Ammon's horn (tissue), 1 donor: ENCODE measurements at regions not wholly inside any gene's neighbourhood (a gene's known extent, or its start where the extent isn't known, plus 50 kb on each side); places are given as distances from the start of the nearest gene placed in this dataset.

Experiments used
- DNase-seq: peaks from one replicate; pipeline ENCODE4 v3.0.0-alpha.2; 2016; ENCODE audit warnings: low spot score

DNA sequence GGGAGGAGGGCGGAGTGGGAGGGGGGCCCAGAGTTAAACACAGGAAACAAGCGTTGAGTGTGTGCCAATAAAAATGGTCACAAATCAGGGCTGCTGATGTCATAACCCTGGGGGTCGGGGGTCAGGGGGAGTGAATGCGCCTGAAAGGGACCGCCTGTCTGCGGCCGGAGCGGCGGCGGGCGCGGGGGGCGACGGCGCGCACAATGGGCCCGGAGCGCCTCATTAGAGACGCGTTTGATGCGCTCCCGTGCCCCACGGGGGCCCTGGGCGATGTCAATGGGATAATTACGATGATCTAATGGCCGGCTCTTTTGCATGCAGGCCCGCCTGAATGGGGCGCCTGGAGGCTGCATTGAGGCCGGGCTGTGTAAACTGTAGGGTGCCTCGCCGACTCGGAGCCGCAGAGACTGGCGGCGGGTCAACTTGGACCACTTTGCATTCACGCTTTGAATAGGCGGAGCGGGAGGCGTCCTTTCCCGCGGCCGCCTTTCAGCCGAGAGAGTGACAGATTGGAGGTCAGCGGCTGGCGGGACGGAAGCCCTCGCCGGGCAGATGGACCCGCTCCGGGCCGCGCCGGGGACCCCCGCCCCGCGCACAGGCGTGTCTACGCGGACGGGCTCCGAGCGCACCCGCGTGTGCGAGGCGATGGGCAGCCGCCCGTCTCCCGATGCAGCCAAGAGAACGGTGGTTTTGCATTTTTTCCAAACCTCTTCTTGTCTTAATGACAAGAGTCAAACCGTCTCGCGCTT, 296.1 kb downstream of the TFAP2C start:
- peak; percentile 47 for DNase-seq

DNA sequence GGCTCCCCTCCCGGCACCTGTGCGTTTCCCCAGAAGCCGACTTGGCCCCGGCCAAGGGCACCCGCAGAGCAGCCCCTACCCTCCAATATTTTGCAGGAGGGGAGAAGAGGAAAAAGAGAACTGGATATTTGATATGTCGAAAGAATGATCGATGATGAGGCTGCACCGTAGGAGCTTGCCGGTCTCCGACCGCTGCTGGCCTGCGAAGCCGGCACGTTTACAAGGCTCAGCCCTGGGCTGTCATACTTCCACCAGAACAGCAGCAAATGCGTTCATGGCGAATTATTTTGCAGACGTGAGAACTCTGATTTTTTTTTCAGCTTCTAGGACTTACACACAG, 296.7 kb downstream of the TFAP2C start:
- no peak for DNase-seq

DNA sequence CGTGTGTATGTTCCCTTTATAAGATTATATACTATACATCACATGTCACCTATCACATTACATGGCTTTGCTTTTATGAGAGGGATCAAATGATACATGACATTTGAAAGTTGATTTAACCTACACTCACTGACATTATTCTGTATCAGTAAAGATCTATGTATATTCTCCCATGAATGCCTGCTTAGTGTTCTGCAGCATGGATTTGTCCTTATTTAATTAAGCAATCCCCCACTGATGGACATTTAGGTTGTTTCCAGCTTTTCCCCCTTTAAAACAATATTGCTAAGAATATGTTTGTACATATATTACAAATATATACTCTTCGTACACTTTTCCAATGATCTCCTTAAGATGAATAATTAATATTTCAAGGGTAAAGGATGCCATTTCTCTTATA, 297.4 kb downstream of the TFAP2C start:
- no peak for DNase-seq

DNA sequence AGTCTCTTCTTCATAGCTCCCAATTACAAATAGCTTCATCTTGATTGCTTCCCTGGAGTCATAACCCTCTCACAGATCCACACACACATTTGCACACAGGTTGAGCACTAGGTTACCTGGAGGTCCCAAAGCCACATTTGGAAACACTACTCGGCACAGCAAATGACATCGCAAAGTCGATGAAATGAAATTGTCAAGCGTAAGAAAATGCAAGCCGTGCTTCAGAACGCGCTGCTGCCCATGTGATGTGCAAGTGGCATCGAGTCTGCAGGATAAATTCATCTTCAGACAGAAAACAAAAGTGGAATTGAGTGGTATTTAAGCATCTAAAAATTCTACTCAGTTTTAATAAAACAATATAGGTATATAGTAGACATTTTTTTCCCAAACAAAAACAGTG, 298.0 kb downstream of the TFAP2C start:
- no peak for DNase-seq

DNA sequence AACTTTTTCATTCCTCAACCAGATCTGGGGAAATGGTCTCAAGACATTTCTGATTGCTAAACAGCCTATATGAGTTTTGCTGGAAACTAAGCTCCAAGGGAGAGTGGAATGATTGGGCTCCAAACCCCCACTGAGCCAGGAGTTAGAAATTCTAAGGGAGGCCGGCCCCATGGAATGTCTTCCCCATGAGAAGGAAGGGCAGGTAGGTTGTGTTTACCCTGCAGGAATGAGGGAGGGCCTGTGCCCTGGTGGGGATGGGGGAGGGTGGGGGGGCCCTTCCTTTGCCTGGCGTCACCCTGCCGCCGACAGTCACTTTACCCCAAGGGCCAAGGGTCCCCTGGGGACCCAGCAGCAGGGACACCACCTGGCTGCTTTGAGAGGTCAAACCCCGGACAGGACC, 298.9 kb downstream of the TFAP2C start:
- no peak for DNase-seq

DNA sequence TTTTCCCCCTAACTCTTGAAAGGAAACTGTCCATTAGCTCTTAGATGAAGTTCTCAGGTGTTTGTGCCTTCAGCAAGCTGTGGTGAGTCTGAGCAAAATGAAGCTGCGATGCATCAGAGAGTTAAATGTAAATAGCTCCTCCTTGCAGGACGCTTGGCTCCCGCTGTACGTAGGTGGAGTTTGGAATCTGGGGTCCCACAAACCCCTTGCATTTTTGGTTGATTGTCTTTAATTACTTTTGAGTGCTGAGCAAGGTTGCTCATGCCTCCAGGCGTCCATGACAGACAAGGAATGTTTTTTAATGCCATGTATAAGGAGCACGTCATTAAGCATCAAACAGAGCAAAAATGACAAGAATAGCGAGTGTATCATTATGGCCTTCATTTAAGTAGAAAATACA, 300.5 kb downstream of the TFAP2C start:
- no peak for DNase-seq

DNA sequence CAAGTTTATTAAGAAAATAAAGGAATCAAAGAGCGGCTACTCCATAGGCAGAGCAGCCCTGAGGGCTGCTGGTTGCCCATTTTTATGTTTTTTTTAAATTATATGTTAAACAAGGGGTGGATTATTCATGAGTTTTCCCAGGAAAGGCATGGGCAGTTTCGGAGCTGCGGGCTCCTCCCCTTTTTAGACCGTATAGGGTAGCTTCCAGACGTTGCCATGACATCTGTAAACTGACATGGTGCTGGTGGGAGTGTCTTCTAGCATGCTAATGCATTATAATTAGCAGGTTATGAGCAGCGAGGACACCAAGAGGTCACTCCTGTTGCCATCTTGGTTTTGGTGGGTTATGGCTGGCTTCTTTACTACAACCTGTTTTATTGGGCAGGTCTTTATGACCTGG, 301.8 kb downstream of the TFAP2C start:
- DNase-seq = no peak

DNA sequence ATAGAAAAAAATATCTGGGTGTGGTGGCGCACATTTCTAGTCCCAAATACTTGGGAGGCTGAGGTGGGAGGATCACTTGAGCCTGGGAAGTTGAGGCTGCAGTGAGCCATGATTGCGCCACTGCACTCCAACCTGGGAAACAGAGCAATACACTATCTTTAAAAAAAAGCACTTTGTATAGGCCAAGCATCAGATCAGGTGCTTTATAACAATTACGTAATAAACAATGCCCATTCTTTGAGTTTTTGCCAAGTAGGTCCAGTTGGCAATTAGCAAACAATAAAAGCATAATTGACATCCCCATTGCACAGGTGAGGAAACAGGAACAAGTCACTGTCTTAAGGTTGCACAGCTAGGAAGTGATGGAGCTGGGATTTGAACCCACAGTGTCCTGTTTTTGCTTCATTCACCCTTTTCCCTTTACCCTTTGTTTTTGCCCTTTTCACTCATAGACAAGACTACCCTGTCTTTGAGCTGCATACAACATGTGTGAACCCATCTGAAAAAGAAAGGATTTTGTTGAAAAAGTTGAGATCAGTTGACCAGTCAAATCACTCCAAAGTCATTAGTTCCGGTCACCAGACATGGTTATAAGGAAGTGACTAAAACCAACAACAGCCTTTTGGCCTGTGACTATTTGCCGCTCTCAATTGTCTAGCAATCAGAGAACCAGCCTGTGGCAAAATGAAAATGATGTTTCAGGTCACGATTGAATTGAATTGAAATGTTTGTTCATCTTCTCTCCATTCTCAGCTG, 303.6 kb downstream of the TFAP2C start:
- no peak for DNase-seq

DNA sequence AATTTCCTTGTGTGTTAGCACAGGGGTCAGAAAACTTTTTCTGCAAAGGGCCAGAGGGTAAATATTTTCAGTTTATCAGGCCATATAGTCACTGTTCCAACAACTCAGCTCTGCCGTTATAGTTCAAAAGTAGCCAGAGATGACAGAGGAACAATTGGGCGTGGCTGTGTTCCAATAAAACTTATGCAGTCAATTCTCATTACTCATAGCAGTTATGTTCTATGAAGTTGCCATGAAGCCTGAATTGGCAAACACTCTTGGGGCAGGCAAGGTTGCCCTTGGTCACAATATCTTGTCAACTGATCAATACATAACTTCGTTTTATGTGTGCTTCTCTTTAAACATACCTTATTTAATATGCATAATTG, 304.2 kb downstream of the TFAP2C start:
- no peak for DNase-seq

DNA sequence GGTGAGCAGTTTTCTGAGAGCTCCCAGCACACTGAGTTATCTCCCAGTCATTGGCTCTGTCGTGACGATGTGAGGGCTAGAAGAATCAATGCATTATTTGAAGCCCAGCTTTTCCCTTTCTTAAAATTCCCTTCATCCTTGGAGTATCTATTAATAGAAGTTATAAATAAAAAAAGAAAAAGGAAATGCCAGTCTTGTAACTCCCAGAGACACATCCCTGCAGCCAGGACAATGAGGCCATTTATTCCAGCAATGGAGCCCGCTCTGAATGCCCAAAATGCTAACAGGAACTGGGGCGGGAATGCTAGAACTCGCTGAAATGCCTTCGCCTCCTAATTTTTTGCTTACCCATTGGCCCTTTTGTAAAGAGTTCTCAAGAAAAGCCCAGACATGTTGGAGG, 305.8 kb downstream of the TFAP2C start:
- DNase-seq = peak; percentile 45

DNA sequence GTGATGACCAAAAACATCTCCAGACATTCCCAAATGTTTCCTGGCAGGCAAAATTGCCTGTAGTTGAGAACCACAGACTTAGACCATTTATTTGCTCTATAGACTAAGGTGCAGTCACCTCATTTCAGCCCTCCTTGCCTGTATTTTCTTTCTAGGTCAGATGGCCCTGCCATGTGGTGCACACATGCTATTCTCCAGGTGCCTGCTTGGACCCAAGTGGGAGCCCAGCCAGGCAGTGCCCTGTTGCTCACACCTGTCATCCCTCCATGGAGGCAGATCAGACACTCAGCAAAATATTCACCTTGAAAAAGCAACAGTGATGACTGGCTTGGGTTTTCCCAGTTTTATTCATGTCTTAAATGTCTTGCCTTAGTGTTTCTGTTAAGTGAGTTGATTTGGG, 311.4 kb downstream of the TFAP2C start:
- no peak for DNase-seq

DNA sequence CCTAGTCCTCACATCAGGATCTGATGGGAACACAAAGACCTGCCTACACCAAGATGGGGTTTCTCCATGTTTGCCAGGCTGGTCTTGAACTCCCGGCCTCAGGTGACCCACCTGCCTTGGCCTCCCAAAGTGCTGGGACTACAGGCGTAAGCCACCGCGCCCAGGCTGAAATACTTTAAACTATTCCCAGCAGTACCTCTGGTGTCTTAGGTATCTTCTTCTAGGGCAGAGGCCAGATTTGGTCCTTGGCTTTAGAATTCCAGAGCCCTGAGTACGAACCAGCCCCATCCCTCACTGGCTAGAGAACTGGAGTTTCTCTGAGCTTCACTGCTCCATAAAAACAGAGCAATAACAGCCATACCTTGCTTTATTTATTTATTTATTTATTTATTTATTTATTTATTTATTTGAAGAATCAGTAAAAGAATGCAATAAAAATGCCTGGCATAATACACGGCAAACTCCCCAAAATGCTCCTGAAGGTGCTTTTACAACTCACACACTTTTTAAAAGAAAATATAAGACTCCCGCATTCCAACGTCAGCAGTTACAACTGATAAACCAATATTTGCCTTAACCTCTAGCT, 312.1 kb downstream of the TFAP2C start:
- no peak for DNase-seq

DNA sequence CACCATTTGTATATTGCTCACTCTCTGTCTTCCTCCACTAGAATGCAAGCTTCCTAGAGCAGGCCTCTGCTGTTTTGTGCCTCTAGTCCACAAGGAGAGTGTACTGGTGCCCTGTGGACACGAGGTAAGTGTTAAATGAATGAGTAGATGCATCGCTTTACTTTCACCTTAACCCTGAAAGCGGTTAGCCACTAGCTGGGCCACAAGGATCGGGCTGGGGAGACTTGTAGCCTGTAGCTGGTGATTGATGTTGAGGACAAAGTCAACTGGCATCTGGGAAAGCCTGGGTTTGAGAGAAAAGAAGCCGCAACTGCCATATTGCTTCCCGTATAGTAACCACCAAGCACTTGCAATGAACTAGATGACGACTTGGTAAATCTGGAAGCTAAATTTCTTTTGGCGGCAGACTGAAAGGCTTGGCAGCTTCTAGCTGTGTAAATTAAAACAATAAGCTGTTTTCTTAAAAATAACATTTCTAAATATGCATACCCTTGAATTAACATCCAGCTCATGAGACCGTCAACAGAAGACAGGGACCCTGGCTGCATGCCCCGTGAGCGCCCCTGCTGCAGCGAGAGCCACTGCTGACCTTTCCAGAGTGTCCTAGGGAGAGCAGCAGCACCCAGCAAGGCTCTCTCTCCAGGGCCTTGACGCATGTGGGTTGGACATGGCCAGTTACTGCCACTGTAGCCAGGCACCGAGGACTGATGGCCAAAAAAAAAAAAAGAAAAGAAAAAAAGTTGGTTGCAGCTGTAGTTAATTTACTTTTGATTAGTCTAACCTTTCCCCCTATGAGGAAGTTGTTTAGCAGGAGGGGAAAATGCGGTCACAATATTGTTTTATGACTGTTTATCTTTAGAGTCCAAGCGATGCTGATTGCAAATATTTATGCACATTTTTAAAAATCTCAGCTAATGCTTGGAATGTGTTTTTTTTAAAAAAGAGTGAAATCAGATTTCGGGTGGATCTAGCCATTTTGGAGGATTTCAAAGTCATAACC, 315.1 kb downstream of the TFAP2C start:
- no peak for DNase-seq

DNA sequence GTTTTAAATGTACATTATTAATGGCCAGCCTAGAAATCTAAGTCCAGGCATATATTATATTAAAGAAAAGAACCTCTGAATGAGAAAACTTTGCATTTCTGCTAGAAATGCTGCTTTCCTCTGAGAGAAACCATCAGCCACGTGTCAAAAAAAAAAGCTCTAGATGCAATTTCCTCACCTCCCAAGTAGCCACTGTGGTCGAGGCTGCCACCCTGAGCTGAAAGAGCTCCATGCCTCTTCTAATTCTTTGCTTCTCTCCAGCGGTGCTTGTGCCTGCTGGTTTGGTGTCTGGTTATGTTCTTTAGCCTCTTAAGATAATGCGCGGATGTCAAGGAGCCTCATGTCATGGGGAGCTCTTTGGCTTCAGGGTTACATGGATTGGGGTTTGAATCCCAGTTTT, 316.0 kb downstream of the TFAP2C start:
- no peak for DNase-seq

DNA sequence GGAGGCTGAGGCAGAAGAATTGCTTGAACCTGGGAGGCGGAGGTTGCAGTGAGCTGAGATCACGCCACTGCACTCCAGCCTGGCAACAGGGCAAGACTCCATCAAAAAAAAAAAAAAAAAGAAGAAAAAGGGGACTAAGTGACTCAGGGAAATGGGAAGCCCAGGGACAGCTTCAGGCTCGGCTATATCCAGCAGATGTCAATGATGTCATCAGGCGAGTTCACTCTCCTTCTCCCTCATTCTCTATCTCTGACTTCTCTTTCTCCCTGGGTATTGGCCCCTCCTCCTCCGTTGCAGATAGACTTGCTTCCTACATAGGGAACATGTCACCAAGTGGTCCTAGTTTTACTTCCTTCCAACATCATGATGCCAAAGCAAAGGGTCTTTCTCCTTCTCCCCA, 316.8 kb downstream of the TFAP2C start:
- DNase-seq = no peak

DNA sequence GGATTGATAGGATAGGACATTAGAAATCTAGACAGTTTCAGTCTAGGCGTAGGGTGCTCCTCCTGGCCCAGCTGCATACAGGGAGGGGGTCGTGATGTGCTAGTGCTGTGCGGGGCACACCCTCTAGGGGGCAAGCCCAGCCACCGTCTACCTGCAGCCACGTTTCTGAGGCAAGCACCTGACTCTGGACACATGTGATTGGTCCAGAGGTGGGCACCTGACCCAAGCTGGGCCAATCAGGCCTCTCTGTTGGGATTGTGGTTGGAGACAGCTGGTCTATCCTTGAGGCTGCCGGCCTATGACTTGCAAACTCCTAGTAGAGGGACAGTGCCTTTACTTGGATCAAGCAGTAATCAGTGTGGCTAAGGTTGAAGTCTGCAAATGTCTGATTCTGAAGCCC, 317.1 kb downstream of the BMP7 start:
- DNase-seq = no peak

DNA sequence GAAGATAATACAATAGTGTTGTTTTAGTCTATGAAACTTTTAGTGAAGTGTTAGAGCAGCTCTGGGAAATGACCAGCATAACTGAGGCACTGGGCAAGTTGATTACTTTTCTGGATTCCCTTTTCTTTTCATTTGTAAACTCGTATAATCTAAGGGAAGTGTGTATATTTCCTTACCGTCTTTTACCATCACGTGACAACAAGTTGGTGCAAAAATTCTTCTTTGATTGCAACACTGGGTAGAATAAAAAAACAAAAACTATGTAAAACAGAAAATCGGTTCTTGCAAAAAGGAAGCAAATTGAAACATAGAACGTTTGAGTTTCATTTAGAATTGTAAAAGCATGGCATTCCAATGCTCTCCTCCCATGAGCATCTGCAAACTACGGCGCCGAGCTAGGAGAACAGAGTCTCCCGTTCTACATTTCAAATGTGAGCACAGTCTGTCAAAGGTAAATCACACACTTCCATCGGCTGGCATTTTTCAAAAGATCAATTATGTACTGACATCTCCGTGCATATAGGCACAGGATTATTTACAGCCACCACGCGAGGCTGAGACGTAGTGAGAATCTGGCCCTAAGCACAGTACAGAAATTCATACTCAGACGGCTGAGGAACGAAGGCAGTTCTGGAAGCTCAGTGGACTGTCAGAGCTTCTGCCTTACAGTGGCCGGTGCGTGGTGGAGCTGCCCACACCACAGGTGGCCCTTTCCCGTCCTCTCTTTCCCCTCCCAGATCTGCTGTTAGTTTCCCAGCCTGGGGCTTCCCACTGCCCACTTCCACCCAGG, 314.0 kb downstream of the BMP7 start:
- DNase-seq = no peak

DNA sequence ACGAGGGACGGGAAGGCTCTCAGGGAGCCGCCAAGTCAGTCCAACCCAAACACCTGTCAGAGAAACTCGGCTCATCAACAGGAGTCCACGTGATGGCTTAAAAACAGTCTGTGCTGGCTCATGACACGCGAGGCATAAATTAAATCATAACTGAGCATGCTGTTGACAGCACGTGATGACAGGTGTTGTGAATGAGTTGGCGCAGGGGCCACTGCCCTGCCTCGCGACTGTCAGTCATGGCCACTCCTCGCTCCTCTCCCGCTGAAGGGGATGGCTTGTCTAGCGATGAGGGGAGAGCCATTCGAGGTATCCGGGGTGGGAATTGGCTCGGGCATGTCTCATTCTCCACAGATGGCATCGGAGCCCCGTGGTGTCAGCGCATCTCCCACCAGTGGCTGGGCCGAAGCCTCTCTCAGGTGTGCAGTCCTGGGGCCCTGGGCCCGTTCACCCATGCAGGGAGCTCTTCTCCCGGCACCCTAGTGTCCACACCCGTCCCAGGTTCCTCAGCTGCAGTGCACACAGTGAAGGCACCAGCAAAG, 313.3 kb downstream of the BMP7 start:
- no peak for DNase-seq

DNA sequence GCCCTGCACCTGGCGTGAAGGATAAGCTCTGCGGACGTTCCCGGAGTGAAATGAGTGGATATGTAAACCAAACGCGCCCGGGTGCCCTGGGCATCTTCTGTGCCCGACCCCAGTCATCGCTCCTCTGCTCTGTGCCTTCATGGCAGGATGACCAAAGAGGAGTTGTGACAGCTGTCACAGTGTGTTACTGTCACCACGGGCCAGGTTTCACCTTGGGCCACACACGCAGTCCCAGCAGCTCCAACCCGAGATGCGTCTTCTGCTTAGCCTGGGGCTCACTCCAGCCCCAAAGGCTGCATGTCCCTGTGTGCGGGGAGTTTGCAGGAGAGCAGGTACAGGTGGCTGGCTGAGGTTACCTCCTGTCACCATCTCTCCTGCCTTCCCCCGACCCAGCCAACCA, 311.6 kb downstream of the BMP7 start:
- DNase-seq = no peak

DNA sequence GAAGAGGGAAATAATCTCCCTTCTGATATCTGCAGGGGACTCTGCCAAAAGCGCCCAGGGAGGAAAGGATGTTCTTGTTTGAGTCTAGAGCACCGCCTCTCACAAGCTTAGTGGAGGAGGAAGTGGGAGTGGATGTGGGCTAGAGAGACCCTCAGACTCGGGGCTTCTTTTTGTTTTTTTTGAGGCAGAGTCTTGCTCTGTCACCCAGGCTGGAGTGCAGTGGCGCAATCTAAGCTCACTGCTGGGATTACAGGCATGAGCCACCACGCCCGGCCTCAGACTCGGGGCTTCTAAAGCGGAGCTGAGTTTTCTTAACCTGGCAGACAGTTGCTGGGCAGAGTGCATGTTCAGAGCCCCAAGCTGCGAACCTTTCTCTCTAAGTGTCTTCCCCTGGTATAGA, 310.8 kb downstream of the BMP7 start:
- DNase-seq = no peak

DNA sequence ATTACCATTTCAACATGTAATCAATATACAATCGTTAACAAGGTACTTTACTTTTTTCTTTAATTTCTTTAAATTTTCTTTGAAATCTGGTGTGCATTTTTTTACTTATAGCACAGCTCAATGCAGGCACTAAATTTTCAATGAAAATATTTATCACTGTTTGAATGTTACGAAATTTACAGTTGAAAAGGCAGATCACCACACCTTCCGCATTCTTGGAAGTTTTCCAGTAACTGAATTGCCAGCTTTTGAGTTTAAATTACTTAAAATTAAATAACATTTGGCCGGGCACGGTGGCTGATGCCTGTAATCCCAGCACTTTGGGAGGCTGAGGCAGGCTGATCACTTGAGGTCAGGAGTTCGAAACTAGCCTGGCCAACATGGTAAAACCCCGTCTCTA, 309.9 kb downstream of the BMP7 start:
- no peak for DNase-seq
